IMR-90 (cell line): ENCODE measurements at regions not wholly inside any gene's neighbourhood (a gene's known extent, or its start where the extent isn't known, plus 50 kb on each side); places are given as distances from the start of the nearest gene placed in this dataset.

ENCODE experiments used
- ATAC-seq: fragments of 200-7000 bp; cut with Tn5 transposase; 2 replicates; pipeline ENCODE4 v1.9.1; 2020; ENCODE audit warnings: low read depth, mild to moderate bottlenecking, moderate library complexity
- BruUV-seq: library from RNA; stranded (reverse); fragments of 400-500 nt; replicated peaks from 2 replicates; lab custom pipeline; 2021; lab: Mats Ljungman, UMichigan
- CTCF ChIA-PET: fragments of 300-600 bp; formaldehyde crosslinking; extraction: SDS; loops from one replicate; lab custom pipeline; 2021; ENCODE audit warnings: antibody characterized with exemption; lab: Yijun Ruan, JAX
- POLR2A ChIA-PET: fragments of 300-600 bp; sonication (Branson Sonifier 250); formaldehyde crosslinking; loops from one replicate; lab custom pipeline; 2022; ENCODE audit warnings: antibody characterized with exemption; ENCODE audit not compliant: unreplicated experiment; lab: Charles Lee
- DNase-seq: peaks from one replicate; pipeline ENCODE4 v3.0.0; 2013
- H2AFZ ChIP-seq: replicated peaks from 2 replicates; pipeline ENCODE3; 2013; ENCODE audit warnings: low read length, mild to moderate bottlenecking; ENCODE audit not compliant: poor library complexity
- H2AK5ac ChIP-seq: 2 replicates; pipeline ENCODE4 v1.6.1; 2013; ENCODE audit warnings: low read depth, low read length, inconsistent platforms
- H2AK9ac ChIP-seq: replicated peaks from 2 replicates; pipeline ENCODE3; 2013; ENCODE audit warnings: mild to moderate bottlenecking, low read depth, low read length, moderate library complexity; ENCODE audit not compliant: poor library complexity
- H2BK120ac ChIP-seq: 2 replicates; pipeline ENCODE4 v1.6.1; 2013; ENCODE audit warnings: low read depth, low read length, inconsistent platforms
- H2BK15ac ChIP-seq: 3 replicates; pipeline ENCODE4 v1.6.1; 2013; ENCODE audit warnings: low read depth, low read length, inconsistent platforms
- H2BK20ac ChIP-seq: 2 replicates; pipeline ENCODE4 v1.6.1; 2013; ENCODE audit warnings: low read depth, mild to moderate bottlenecking, inconsistent platforms, low read length, moderate library complexity
- H2BK5ac ChIP-seq: 2 replicates; pipeline ENCODE4 v1.6.1; 2013; ENCODE audit warnings: mild to moderate bottlenecking, low read depth, low read length, inconsistent platforms; ENCODE audit not compliant: poor library complexity, severe bottlenecking
- H3K14ac ChIP-seq: replicated peaks from 2 replicates; pipeline ENCODE4 v1.6.1; 2013; ENCODE audit warnings: low read depth, low read length, inconsistent platforms
- H3K18ac ChIP-seq: 2 replicates; pipeline ENCODE4 v1.6.1; 2013; ENCODE audit warnings: low read depth, low read length, control low read depth
- H3K23ac ChIP-seq: 2 replicates; pipeline ENCODE4 v1.6.1; 2013; ENCODE audit warnings: low read depth, low read length, inconsistent platforms
- H3K27ac ChIP-seq: 2 replicates; pipeline ENCODE4 v1.5.1; 2013; ENCODE audit warnings: mild to moderate bottlenecking, control low read depth, low read length; ENCODE audit not compliant: insufficient read depth
- H3K27me3 ChIP-seq: 2 replicates; pipeline ENCODE4 v1.6.1; 2013; ENCODE audit warnings: low read length; ENCODE audit not compliant: control insufficient read depth, insufficient read depth
- H3K36me3 ChIP-seq: 2 replicates; pipeline ENCODE4 v1.6.1; 2013; ENCODE audit warnings: low read length, mixed read lengths; ENCODE audit not compliant: control insufficient read depth, insufficient read depth
- H3K4ac ChIP-seq: 2 replicates; pipeline ENCODE4 v1.6.1; 2013; ENCODE audit warnings: low read depth, low read length, inconsistent platforms
- H3K4me1 ChIP-seq: 2 replicates; pipeline ENCODE4 v1.6.1; 2013; ENCODE audit warnings: low read length, mixed read lengths; ENCODE audit not compliant: control insufficient read depth, insufficient read depth
- H3K4me2 ChIP-seq: 2 replicates; pipeline ENCODE4 v1.6.1; 2013; ENCODE audit warnings: low read depth, mild to moderate bottlenecking, control low read depth, low read length, moderate library complexity
- H3K4me3 ChIP-seq: 2 replicates; pipeline ENCODE4 v1.5.1; 2013; ENCODE audit warnings: low read depth, mild to moderate bottlenecking, control low read depth, low read length, moderate library complexity; ENCODE audit not compliant: insufficient read depth
- H3K56ac ChIP-seq: 2 replicates; pipeline ENCODE4 v1.6.1; 2013; ENCODE audit warnings: low read length, inconsistent platforms; ENCODE audit not compliant: insufficient read depth; ENCODE audit errors: extremely low read depth
- H3K79me1 ChIP-seq, 2 experiments: 2 replicates each; pipeline ENCODE4 v1.6.1; 2013; ENCODE audit warnings: low read length in 2 of 2, inconsistent platforms in 1 of 2, low read depth in 1 of 2
- H3K9ac ChIP-seq: 2 replicates; pipeline ENCODE4 v1.6.1; 2013; ENCODE audit warnings: low read depth, low read length, control low read depth
- H3K9me1 ChIP-seq: 2 replicates; pipeline ENCODE4 v1.6.1; 2013; ENCODE audit warnings: low read length, inconsistent platforms; ENCODE audit not compliant: insufficient read depth
- H3K9me3 ChIP-seq: 2 replicates; pipeline ENCODE4 v1.6.1; 2013; ENCODE audit warnings: low read length; ENCODE audit not compliant: control insufficient read depth, insufficient read depth
- H4K20me1 ChIP-seq: 2 replicates; pipeline ENCODE4 v1.6.1; 2013; ENCODE audit warnings: low read length, inconsistent platforms; ENCODE audit not compliant: insufficient read depth
- H4K5ac ChIP-seq: 2 replicates; pipeline ENCODE4 v1.6.1; 2013; ENCODE audit warnings: mild to moderate bottlenecking, low read depth, low read length, control low read depth
- H4K8ac ChIP-seq, 2 experiments: 2 replicates each; pipeline ENCODE4 v1.6.1; 2013; ENCODE audit warnings: low read depth in 2 of 2, low read length in 2 of 2, control low read depth in 1 of 2, inconsistent platforms in 1 of 2
- H4K91ac ChIP-seq: 2 replicates; pipeline ENCODE4 v1.6.1; 2013; ENCODE audit warnings: low read depth, low read length, inconsistent platforms; ENCODE audit not compliant: insufficient read depth
- WGBS, 2 experiments: methylation state at CpG; one replicate each; pipeline versions ENCODE4 v1.1.5 to v1.1.7; 2013; ENCODE audit warnings: missing lambda C conversion rate in 2 of 2; ENCODE audit not compliant: insufficient read length in 1 of 2; ENCODE audit errors: extremely low coverage in 2 of 2; 5-methylcytosine and 5-hydroxymethylcytosine counted together
- dilution Hi-C: fragments of 300-500 bp; cut with HindIII; formaldehyde crosslinking; loops from one replicate; pipeline ENCODE4 v1.14.3; 2018; ENCODE audit warnings: low sequenced_read_pairs; ENCODE audit not compliant: unreplicated experiment
- in situ Hi-C: fragments of 300-500 bp; cut with MboI; formaldehyde crosslinking; loops from 3 replicates; pipeline ENCODE4 v1.14.3; 2019; ENCODE audit warnings: low sequenced_read_pairs, inconsistent platforms, mixed read lengths
- intact Hi-C: fragments of 100-400 bp; cut with micrococcal nuclease; formaldehyde crosslinking; loops from 2 replicates; pipeline ENCODE4 v1.10.0; 2022
- TF ChIP-seq, protein P1 (sequence below): conservative IDR thresholded peaks from 2 replicates; pipeline ENCODE4 v1.5.1; 2012; ENCODE audit warnings: mild to moderate bottlenecking, low read depth, low read length, improper control_type of control experiment

DNA sequence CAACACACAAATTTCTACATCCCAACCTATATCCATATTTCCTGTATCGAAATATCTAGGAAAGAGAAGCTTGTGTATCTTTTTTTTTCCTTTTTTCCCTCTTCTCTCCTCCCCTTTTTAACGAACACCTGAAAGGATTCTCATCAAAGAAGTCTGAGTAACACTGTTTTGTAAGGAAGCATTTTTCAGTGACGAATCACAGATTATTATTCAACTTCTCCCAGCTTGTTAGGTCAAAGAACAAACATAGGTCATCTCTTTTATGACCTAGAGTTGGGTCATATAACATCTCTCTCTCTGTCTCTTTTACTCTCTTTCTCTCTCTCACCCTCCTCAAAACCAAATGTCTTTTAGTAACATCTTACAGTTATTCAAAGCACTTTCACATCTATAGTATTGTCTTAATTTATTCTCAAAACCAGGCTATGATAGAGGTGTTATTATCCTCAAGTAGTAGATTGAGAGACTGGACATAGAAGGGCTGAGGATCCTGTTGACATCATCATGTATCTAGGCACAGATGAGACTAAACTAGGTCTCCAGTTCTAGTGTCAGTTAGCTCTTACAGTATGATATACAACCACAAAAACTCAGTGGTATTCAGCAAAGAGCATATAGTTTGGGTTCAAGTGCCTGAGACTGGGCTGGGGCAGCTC is 80.1 kb upstream of the SPOPL start:
- Histone ChIP-seq H3K36me3 (no peaks in the 10 kb centered on the region), H3K9me3 (no peaks in the 10 kb centered on the region), H4K8ac (no peak overlapping the region), H3K27ac (no peak overlapping the region), H4K5ac (no peak overlapping the region), H3K4me3 (no peak overlapping the region), H2BK20ac (no peak overlapping the region), H3K4me1 (no peaks in the 10 kb centered on the region; the same call in 1 of the 2 replicates), H3K9me1 (no peaks in the 10 kb centered on the region), H2AFZ (no peak overlapping the region), H3K9ac (no peak overlapping the region), H2BK5ac (no peak overlapping the region), H3K56ac (no peak overlapping the region), H2BK120ac (no peak overlapping the region), H3K4me2 (no peak overlapping the region), H3K4ac (no peak overlapping the region), H4K91ac (no peak overlapping the region), H3K14ac (no peak overlapping the region), H2AK5ac (no peak overlapping the region), H4K20me1 (no peaks in the 10 kb centered on the region), H2BK15ac (no peak overlapping the region), H3K23ac (no peak overlapping the region), H3K18ac (no peak overlapping the region), H3K79me1 (no peaks in the 10 kb centered on the region), H2AK9ac (no peak overlapping the region), H3K27me3 (no peaks in the 10 kb centered on the region)
- BruUV-seq, result no TSS peak
- in situ Hi-C loops (no loop called here), intact Hi-C loops (no loop called here), dilution Hi-C loops (no loop called here)
- POLR2A ChIA-PET, result no interaction called here
- WGBS, 2 experiments, result no CpG with 5 or more reads among the region's 3 CpGs
- peak; percentile 54 for ATAC-seq
- TF ChIP-seq, protein P1, sequence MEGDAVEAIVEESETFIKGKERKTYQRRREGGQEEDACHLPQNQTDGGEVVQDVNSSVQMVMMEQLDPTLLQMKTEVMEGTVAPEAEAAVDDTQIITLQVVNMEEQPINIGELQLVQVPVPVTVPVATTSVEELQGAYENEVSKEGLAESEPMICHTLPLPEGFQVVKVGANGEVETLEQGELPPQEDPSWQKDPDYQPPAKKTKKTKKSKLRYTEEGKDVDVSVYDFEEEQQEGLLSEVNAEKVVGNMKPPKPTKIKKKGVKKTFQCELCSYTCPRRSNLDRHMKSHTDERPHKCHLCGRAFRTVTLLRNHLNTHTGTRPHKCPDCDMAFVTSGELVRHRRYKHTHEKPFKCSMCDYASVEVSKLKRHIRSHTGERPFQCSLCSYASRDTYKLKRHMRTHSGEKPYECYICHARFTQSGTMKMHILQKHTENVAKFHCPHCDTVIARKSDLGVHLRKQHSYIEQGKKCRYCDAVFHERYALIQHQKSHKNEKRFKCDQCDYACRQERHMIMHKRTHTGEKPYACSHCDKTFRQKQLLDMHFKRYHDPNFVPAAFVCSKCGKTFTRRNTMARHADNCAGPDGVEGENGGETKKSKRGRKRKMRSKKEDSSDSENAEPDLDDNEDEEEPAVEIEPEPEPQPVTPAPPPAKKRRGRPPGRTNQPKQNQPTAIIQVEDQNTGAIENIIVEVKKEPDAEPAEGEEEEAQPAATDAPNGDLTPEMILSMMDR, result no peak
- peak; percentile 13 for DNase-seq
- CTCF ChIA-PET, result no interaction called here
